NB4 (cell line): ENCODE measurements at regions not wholly inside any gene's neighbourhood (a gene's known extent, or its start where the extent isn't known, plus 50 kb on each side); places are given as distances from the start of the nearest gene placed in this dataset.

Experiments used
- DNase-seq: peaks from one replicate; pipeline ENCODE4 v3.0.0; 2010; ENCODE audit warnings: low read depth
- H3K4me3 ChIP-seq: one replicate; pipeline ENCODE4 v1.5.1; 2011; ENCODE audit warnings: mild to moderate bottlenecking, low read depth, low read length, moderate library complexity
- MYC ChIP-seq: IDR thresholded peaks from 2 replicates; pipeline ENCODE4 v1.6.1; 2011; ENCODE audit warnings: low read depth, low read length
- POLR2A ChIP-seq: IDR thresholded peaks from 2 replicates; pipeline ENCODE4 v1.6.1; 2011; ENCODE audit warnings: mild to moderate bottlenecking; ENCODE audit not compliant: insufficient read length; ENCODE audit errors: extremely low read depth
- TF ChIP-seq, protein P1 (sequence below): IDR thresholded peaks from 2 replicates; pipeline ENCODE4 v1.6.1; 2011; ENCODE audit warnings: low read depth, low read length
- TF ChIP-seq, protein P2 (sequence below): IDR thresholded peaks from one replicate; pipeline ENCODE4 v1.5.1; 2012; ENCODE audit warnings: low read depth, low read length

DNA sequence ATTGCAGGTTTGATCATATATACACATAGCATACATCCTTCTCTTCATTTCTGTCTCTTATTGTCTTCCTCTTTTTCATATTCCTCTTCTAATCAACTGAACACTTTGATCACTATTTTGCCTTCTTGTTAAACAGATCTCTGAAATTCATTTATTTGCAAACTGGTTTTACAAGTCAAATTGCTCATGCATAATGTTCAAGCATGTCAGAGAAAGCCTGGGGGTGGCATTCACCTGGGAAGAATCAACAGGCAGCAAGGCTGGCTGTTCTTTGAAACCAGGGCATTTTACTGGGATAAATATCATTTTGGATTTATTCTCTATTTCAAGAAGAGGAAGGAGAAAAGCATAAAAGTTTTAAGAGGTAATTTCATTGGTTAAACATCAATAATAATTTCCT is 66.9 kb upstream of the LRATD1 start:
- TF ChIP-seq, protein P1, sequence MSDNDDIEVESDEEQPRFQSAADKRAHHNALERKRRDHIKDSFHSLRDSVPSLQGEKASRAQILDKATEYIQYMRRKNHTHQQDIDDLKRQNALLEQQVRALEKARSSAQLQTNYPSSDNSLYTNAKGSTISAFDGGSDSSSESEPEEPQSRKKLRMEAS = no peak
- no peak overlapping the region for H3K4me3 ChIP-seq
- no peak for DNase-seq

DNA sequence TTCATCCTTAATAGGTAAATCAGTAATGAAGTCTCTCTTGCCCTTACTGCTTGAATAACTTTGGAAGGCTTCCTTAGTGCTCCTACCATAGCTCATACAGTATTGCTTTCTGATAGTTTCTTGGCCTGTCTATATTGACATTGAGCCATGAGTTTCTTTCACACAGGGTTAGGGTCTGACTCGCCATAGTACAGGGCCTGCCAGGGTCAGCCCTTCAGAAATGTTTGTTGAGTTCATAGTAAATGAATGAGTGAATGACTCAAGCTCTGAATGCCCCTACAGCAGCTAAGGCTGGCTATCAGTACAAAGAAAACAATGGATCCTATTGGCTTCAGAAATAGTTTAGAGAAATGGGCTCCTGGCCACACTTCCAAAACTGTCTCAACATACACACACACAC is 65.0 kb upstream of the LRATD1 start:
- DNase-seq = no peak
- TF ChIP-seq, protein P1 = no peak
- TF ChIP-seq, protein P2, sequence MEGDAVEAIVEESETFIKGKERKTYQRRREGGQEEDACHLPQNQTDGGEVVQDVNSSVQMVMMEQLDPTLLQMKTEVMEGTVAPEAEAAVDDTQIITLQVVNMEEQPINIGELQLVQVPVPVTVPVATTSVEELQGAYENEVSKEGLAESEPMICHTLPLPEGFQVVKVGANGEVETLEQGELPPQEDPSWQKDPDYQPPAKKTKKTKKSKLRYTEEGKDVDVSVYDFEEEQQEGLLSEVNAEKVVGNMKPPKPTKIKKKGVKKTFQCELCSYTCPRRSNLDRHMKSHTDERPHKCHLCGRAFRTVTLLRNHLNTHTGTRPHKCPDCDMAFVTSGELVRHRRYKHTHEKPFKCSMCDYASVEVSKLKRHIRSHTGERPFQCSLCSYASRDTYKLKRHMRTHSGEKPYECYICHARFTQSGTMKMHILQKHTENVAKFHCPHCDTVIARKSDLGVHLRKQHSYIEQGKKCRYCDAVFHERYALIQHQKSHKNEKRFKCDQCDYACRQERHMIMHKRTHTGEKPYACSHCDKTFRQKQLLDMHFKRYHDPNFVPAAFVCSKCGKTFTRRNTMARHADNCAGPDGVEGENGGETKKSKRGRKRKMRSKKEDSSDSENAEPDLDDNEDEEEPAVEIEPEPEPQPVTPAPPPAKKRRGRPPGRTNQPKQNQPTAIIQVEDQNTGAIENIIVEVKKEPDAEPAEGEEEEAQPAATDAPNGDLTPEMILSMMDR = no peak
- H3K4me3 ChIP-seq = no peak overlapping the region

DNA sequence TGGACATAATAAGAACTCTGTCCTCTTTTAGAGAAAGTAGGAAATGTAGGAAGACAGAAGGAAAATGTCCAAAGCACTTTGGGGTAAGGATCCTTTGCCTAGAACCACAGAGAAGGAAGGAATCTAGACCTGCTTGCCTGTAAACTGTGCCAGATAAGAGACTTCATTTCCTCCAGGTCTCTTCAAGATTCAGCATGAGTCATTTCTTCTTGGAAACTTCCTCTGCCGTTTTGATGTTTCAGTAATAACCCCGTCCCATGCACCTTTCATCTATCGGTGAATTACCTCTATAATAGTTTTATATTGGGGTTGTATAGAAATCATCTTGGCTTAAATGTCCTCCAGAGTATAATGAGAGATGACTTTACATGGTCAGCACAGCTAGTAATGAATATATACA is 63.2 kb upstream of the LRATD1 start:
- no peak overlapping the region for H3K4me3 ChIP-seq
- DNase-seq = no peak
- TF ChIP-seq, protein P2 = no peak
- TF ChIP-seq POLR2A = no peak
- TF ChIP-seq, protein P1 = no peak
- TF ChIP-seq MYC = no peak

DNA sequence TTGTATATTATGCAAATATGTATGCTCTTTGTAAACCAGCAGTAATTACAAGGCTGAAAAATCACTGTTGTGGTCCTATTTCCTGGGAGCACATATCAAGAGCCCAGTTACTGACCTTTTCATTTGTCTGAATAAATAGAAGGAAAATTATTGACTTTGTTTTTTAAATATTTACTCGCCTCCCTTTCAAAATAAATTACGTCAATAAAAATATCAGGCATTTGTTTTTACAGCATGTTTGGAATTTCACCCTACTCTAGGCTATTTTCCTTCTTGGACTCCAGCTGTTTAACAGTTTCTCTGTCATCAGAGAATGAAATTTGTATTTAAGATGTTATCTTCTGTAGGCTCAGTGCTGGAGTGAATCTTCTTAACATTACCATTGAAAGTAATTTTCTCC is 59.9 kb upstream of the LRATD1 start:
- H3K4me3 ChIP-seq = no peak overlapping the region
- TF ChIP-seq, protein P2 = no peak
- TF ChIP-seq MYC = no peak
- TF ChIP-seq POLR2A = no peak
- TF ChIP-seq, protein P1 = no peak
- no peak for DNase-seq

DNA sequence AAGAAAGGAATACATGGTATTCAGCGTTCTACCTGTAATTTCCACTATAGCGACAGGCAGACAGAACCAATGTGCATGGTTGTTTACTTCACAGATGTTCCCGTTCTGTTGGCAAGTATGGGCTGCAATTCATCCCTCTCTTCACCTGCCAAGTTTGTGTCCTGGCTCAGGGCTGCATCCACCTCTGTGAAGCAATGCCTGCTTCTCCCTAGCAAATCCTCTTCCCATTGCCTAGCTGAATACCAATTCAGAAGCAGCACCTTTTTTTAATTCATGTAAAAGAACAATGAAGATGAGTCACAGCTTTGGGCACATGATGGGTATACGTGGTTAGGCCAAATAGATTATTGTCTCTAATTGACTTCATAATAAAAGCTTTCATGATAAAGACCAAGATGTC is 54.7 kb upstream of the LRATD1 start:
- H3K4me3 ChIP-seq = no peak overlapping the region
- no peak for DNase-seq
- TF ChIP-seq, protein P2 = no peak
- TF ChIP-seq POLR2A (no peak), MYC (no peak)
- TF ChIP-seq, protein P1 = no peak
